Fibroblast of skin of right quadriceps (primary cell): ENCODE measurements at regions not wholly inside any gene's neighbourhood (a gene's known extent, or its start where the extent isn't known, plus 50 kb on each side); places are given as distances from the start of the nearest gene placed in this dataset.

Experiments
- DNase-seq: peaks from one replicate; pipeline ENCODE4 v3.0.0-alpha.2; 2013

DNA sequence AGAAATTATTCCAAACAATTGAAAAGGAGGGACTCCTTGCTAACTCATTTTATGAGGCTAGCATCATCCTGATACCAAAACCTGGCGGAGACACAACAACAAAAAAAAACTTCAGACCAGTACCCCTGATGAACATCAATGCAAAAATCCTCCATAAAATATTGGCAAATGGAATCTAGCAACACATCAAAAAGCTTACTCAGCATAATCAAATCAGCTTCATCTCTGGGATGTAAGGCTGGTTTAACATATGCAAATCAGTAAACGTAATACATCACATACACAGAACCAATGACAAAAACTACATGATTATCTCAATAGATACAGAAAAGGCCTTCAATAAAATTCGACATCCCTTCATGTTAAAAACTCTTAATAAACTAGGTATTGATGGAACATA lies 440.1 kb downstream of the NUF2 start:
- no peak for DNase-seq

DNA sequence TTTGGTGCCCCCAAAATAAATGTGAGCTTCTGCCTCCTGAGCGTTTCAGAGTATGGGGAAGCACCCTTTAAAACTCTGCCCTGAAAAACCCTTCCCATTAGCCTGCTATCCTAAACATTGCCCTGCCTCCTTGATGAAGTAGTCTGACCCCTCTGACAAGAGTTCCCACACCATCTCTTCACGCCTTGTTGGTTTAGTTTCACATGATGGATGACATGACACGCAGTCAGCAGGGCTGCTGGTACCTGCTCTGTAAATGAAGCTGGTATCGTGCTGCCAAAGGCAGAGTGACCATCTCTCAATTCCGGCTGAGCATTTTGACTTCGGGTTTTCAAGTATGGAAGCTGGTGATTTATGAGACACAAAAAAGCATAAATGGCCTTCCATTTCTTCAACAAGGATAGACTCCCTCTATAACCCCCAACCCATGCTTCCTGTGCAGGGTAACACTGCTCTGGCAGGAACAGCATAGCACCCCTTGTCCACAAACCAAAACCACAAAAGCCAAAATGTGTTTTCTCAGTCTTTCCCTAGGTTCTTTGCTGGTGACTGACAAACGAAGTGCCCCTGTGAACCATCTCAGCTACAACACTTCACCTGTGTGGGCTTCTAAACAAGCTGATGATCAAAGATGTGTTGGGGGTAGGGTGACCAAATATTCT lies 444.6 kb downstream of the NUF2 start:
- DNase-seq: no peak

- DNase-seq: peak; percentile 69
Measured at GRCh38 chr1:163768576-163768975, 446.8 kb downstream of the NUF2 start.

- DNase-seq: no peak
Measured at GRCh38 chr1:163770265-163770664, 448.5 kb downstream of the NUF2 start.

DNA sequence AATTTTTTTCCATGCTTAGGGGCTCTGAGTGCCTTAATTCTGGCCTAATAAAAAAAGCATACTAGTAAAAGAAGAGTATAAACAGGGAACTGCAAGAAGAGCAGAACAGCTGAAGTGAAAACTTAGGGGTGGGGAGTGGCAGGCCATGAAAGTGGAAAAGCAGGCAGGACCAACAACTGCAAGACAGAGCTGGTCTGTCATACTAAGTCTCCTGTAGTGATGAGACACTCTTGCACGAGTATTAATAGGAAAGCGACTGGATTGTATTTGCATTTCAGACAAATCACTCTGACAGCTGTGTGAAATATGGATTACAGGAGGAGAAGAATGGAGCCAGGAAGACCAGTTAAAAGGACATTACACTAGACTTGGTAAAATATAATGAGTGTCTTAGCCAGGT lies 449.9 kb downstream of the NUF2 start:
- DNase-seq: no peak

DNA sequence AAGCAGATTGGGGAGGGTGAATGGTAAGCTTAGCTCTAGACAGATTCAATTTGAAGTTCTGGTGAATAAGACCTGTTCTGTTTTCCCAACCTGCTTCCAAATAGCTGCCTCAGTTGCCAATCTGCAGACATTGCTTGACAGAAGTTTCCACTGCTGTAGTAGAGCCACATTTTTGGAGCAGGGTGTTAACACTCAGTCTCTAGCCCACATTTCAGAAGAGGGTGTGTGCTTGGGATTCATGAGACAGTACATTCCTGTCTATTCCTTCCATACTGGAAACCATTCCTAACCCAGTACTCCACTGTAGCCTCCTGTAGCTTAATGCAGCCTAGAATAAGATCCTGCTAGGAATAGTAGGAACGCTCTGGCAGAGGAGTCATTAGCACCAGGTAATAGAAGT lies 450.5 kb downstream of the NUF2 start:
- no peak for DNase-seq

DNA sequence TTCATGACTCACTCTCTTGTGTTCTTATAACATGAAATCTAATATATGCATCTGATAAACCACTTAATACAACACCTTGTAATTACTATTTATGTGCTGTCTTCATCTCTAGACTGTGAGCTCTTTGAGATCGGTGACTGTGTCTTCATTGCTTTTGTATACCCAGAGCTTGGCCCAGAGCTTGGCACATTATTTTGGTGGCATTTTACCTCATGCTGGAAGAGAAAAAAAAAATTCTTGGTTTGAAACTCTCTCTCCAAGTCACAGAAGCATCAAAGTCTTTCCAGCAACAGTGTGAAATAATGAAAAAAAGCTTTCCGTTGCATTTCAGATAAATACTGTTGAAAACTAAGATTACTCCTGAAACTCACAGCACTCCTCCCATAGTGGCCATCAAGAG lies 451.6 kb downstream of the NUF2 start:
- DNase-seq: no peak

DNA sequence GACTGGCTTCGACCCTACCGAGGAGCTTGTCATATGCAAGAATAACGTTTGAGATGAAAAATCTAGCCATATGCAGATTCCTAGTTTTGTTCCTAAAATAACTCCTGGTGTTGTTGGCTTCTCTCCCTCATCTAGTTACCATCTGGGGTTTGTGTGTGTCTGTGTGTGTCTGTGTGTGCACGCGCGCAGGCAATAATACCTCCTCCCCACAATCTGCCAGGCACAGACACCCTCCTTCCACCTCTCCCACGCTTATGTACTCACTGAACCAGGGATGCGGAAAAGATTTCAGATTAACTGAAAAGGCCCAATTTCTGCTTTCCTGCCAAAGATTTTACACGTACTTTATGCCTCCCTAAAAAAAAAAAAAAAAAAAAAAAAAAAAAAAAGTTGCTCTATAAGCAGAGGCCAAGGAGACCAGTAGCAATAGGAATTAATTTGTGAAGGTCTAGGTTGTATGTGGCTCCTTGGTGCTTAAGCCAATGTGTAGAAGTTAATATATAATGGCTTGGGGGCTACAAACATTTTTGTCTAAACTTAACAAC lies 452.7 kb downstream of the NUF2 start:
- DNase-seq: no peak

- peak; percentile 38 for DNase-seq
Measured at GRCh38 chr1:163774978-163775620, 453.3 kb downstream of the NUF2 start.

- DNase-seq: no peak
Measured at GRCh38 chr1:163777205-163777604, 455.5 kb downstream of the NUF2 start.

DNA sequence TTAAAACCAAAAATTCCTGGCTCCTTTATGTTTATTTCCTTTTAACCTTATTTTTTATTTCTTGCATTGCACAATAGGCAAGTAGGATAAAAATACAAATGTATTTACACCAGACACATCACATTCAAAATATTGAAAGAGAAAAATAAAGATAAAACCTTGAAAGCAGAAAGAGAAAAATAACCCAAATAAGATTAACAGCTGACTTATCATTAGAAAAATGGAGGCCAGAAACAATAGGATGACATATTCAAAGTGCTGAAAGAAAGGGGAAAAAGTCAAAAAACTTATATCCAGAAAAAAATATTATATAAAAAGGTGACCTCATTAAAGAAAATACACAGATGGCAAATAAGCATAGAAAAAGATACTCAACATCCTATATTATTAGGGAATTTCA lies 459.4 kb downstream of the NUF2 start:
- no peak for DNase-seq

DNA sequence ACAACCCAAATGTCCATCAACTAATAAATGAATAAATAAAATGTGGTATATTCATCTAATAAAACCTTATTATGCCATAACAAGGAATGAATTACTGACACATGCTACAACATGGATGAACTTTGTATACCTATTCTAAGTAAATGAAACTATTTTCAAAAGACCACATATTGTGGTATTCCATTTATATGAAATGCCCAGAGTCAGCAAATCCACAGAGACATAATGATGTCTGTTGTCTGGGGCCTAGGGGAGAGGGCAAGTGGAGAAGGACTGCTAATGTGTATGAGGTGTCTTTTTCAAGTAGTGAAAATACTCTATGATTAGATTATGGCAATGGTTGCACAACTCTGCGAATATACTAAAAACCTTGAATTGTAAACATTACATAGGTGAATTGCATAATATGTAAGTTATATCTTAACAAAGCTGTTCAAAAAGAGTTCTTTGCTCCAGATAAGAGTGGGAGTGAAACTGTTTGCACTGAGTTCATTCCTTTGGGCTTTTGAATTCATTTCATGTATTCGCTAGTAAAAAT lies 464.2 kb downstream of the NUF2 start:
- DNase-seq: no peak

- DNase-seq: no peak
Measured at GRCh38 chr1:163789911-163790310, 468.2 kb downstream of the NUF2 start.

GRCh38 chr1:163794551-163794950 lies 472.8 kb downstream of the NUF2 start:
- no peak for DNase-seq

DNA sequence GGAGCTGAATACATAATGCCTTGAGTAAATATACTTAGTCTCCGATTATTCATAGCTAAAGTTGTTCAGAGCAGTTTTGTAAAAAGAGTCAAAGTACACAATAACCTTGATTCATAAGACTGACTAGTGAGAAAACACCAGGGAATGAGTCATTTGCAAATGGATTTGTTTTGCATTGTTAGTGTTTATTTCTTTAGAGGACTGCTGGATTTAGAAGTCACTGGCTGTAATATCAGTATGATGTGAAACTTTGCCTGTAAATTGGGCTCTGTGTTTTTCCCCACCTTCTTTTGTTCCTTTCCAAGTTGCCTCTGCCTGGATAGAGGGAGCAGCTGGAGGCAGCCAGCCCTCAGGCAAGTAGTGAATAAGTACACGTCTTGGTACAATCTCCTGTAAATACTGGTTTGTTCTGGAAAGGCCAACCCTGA lies 474.7 kb downstream of the NUF2 start:
- DNase-seq: peak; percentile 15

DNA sequence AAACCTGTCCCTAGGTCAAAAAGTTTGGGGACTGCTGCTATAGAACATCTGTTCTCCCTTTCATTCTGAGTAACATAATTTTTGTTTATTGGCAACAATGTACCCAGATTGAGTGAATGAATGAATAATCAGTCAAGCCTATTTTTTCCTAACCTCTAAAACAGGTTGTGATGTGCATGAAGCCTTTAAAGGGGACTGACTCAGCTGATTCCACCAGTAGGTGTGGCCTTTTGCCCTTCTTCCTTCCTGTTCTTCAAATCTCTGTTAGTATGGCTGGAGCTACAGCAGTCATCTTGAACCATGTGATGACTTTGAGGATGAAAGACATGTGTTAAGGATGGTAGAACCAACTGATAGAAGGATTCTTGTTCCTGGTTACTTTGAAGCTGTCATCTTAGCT lies 476.1 kb downstream of the NUF2 start:
- no peak for DNase-seq

- DNase-seq: no peak
Measured at GRCh38 chr1:163799190-163799805, 477.5 kb downstream of the NUF2 start.

DNA sequence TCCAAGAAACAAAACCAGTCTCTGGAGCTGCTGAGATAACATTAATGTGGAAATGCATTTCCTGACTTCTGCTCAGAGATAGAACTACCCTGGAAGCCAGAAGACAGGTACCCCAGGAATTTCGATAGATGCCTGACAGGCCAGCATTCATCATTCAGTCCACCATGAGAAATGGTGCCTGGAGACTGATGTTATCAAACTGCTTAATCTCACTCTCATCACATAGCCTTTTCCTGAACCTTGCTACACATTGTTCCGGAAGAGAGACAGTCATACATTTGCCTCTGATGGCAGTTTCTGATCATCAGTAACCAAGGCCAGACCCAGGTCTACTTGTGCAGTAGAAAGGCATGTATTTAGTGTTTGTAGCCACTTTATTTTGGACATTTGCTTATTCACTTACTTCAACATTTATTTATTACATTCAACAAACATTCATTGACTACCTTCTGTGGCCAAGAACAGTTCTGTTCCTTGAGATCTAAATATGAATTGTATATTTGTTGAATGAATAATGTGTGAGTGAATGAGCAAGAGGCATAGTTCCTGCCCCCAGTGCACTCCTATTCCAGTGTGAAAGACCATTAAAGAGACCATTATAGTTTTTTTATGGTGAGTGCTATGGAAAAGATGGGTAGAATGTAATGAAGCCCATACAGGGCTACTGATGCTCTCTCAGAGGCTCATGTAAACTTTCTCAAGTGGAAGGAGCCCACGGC lies 485.7 kb downstream of the NUF2 start:
- DNase-seq: no peak

DNA sequence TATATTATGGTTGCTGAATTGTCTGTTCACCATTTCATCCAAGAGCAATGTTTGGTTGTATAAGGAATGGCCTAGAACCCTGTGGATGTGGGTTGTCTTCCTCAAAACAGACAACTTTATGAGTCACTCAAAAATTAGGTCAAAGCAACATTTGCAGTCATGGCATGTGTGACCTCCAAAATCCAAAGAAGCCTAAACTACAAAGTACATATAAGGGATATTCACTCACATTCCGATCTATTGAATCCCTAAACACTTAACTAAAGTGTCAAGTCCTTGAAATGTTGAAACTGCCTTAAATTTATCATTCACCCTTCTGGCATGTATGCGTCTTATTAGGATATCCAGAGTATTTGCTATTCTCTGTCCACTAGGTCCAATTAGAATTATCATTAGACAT lies 491.5 kb downstream of the NUF2 start:
- DNase-seq: peak; percentile 51

- DNase-seq: no peak
Measured at GRCh38 chr1:163820226-163820625, 498.5 kb downstream of the NUF2 start.

DNA sequence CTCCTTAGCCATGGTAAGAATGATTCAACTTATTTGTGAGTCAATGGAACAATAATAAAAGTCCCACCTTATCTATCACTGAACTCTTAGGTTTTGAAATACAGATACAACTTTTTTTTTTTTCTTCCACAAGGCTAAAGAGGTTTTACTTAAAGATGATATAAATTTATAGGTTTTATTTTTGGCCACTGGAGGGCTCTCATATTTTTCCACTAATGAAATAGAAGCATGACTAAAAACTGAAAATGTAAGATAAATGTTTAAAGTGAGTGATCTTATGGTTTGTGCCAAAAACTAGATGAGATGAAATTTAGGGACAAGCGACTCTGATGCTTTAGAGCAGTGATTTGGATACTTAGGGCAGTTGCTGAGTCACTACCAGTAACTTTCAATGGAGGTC lies 499.0 kb downstream of the NUF2 start:
- DNase-seq: peak; percentile 30

GRCh38 chr1:163821679-163822078 lies 499.9 kb downstream of the NUF2 start:
- no peak for DNase-seq

- no peak for DNase-seq
Measured at GRCh38 chr1:163823017-163823416, 501.3 kb downstream of the NUF2 start.
